ENCODE measurements at regions not wholly inside any gene's neighbourhood (a gene's known extent, or its start where the extent isn't known, plus 50 kb on each side); places are given as distances from the start of the nearest gene placed in this dataset.

DNA sequence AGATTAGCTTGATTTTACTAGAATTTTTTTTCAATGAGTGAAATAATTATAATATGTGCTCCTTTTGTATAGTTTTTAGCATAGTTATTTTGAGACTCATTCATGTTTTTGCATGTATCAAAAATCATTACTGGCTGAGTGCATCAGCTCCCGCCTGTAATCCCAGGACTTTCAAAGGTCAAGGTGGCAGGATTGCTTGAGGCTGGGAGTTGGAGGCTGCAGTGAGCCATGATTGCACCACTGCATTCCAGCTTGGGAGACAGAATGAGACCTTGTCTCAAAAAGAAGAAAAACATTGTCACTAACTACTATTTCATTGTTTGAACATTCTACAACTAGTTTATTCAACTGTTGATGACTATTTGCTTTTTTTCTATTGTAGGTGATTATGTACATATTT lies 802.7 kb downstream of the SLC16A7 start:
- no peak for TF ChIP-seq SMC3 (conservative IDR thresholded peaks at IDR 0.05; ENCODE audit: poor library complexity)
- TF ChIP-seq, protein P1, sequence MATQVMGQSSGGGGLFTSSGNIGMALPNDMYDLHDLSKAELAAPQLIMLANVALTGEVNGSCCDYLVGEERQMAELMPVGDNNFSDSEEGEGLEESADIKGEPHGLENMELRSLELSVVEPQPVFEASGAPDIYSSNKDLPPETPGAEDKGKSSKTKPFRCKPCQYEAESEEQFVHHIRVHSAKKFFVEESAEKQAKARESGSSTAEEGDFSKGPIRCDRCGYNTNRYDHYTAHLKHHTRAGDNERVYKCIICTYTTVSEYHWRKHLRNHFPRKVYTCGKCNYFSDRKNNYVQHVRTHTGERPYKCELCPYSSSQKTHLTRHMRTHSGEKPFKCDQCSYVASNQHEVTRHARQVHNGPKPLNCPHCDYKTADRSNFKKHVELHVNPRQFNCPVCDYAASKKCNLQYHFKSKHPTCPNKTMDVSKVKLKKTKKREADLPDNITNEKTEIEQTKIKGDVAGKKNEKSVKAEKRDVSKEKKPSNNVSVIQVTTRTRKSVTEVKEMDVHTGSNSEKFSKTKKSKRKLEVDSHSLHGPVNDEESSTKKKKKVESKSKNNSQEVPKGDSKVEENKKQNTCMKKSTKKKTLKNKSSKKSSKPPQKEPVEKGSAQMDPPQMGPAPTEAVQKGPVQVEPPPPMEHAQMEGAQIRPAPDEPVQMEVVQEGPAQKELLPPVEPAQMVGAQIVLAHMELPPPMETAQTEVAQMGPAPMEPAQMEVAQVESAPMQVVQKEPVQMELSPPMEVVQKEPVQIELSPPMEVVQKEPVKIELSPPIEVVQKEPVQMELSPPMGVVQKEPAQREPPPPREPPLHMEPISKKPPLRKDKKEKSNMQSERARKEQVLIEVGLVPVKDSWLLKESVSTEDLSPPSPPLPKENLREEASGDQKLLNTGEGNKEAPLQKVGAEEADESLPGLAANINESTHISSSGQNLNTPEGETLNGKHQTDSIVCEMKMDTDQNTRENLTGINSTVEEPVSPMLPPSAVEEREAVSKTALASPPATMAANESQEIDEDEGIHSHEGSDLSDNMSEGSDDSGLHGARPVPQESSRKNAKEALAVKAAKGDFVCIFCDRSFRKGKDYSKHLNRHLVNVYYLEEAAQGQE (IDR thresholded peaks at IDR 0.05; ENCODE audit: borderline replicate concordance) = no peak
- TF ChIP-seq EP300 (conservative IDR thresholded peaks at IDR 0.05; ENCODE audit: poor library complexity, severe bottlenecking) = no peak
- TF ChIP-seq TAF1 (IDR thresholded peaks at IDR 0.05; ENCODE audit: low read depth) = no peak
- TF ChIP-seq RAD21 (conservative IDR thresholded peaks at IDR 0.05) = no peak
- TF ChIP-seq POLR2AphosphoS5 (IDR thresholded peaks at IDR 0.05) = no peak
- TF ChIP-seq, protein P2, sequence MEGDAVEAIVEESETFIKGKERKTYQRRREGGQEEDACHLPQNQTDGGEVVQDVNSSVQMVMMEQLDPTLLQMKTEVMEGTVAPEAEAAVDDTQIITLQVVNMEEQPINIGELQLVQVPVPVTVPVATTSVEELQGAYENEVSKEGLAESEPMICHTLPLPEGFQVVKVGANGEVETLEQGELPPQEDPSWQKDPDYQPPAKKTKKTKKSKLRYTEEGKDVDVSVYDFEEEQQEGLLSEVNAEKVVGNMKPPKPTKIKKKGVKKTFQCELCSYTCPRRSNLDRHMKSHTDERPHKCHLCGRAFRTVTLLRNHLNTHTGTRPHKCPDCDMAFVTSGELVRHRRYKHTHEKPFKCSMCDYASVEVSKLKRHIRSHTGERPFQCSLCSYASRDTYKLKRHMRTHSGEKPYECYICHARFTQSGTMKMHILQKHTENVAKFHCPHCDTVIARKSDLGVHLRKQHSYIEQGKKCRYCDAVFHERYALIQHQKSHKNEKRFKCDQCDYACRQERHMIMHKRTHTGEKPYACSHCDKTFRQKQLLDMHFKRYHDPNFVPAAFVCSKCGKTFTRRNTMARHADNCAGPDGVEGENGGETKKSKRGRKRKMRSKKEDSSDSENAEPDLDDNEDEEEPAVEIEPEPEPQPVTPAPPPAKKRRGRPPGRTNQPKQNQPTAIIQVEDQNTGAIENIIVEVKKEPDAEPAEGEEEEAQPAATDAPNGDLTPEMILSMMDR (IDR thresholded peaks at IDR 0.05; ENCODE audit: poor library complexity, severe bottlenecking) = no peak
- TF ChIP-seq EZH2 (IDR thresholded peaks at IDR 0.05; ENCODE audit: borderline replicate concordance, insufficient read depth, low read length, poor library complexity, severe bottlenecking) = no peak
- no peak for TF ChIP-seq MXI1 (conservative IDR thresholded peaks at IDR 0.05; ENCODE audit: poor library complexity, severe bottlenecking)
- no peaks in the 10 kb centered on the region for H3K27me3 ChIP-seq (ENCODE audit: insufficient read depth, low read depth, low read length)
- H3K27ac ChIP-seq (ENCODE audit: low read length) = no peak overlapping the region
- H2AFZ ChIP-seq (ENCODE audit: low read depth, low read length) = no peak overlapping the region
- no peaks in the 10 kb centered on the region for H3K9me3 ChIP-seq (ENCODE audit: low read length)
- H3K4me3 ChIP-seq (ENCODE audit: low read length) = no peak overlapping the region
- no peaks in the 10 kb centered on the region for H3K36me3 ChIP-seq (ENCODE audit: insufficient read depth, low read length)
- no peaks in the 10 kb centered on the region for H3K9me2 ChIP-seq (ENCODE audit: insufficient read depth, low read length)
- no peak overlapping the region for H3K4me2 ChIP-seq (ENCODE audit: low read length)
- H3K79me2 ChIP-seq (replicated peaks; ENCODE audit: insufficient read depth, low read length) = no peaks in the 10 kb centered on the region
- H3K9ac ChIP-seq (ENCODE audit: low read length) = no peak overlapping the region
- no peaks in the 10 kb centered on the region for H4K20me1 ChIP-seq (ENCODE audit: insufficient read depth)
- H3F3A ChIP-seq (ENCODE audit: insufficient read depth, low read length, poor library complexity, severe bottlenecking) = no peaks in the 10 kb centered on the region

DNA sequence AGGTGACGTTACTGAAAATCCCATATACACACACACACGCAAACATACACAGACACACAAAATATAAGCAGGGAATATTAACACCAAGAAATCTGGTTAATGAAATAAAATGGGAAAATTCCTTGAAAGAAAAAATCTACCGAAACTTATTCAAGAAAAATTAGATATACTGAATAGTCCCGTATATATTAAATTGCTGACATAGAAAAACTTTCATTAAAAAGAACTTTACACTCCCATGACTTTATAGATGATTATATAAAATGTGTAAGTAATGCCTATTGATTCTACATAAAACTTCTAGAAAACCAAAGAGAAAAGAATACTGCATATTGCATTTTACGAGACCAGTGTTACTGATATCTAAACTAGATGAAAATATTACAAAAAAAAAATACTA lies 803.2 kb downstream of the SLC16A7 start:
- H2AFZ ChIP-seq (ENCODE audit: low read depth, low read length) = no peak overlapping the region
- H3K9ac ChIP-seq (ENCODE audit: low read length) = no peak overlapping the region
- no peaks in the 10 kb centered on the region for H3K36me3 ChIP-seq (ENCODE audit: insufficient read depth, low read length)
- H3K27ac ChIP-seq (ENCODE audit: low read length) = no peak overlapping the region
- H4K20me1 ChIP-seq (ENCODE audit: insufficient read depth) = no peaks in the 10 kb centered on the region
- no peak overlapping the region for H3K4me2 ChIP-seq (ENCODE audit: low read length)
- H3K9me3 ChIP-seq (ENCODE audit: low read length) = no peaks in the 10 kb centered on the region
- H3K27me3 ChIP-seq (ENCODE audit: insufficient read depth, low read depth, low read length) = no peaks in the 10 kb centered on the region
- no peaks in the 10 kb centered on the region for H3K9me2 ChIP-seq (ENCODE audit: insufficient read depth, low read length)
- TF ChIP-seq SMC3 (conservative IDR thresholded peaks at IDR 0.05; ENCODE audit: poor library complexity) (no peak), EZH2 (IDR thresholded peaks at IDR 0.05; ENCODE audit: borderline replicate concordance, insufficient read depth, low read length, poor library complexity, severe bottlenecking) (no peak), POLR2AphosphoS5 (IDR thresholded peaks at IDR 0.05) (no peak), EP300 (conservative IDR thresholded peaks at IDR 0.05; ENCODE audit: poor library complexity, severe bottlenecking) (no peak), RAD21 (conservative IDR thresholded peaks at IDR 0.05) (no peak), MXI1 (conservative IDR thresholded peaks at IDR 0.05; ENCODE audit: poor library complexity, severe bottlenecking) (no peak), TAF1 (IDR thresholded peaks at IDR 0.05; ENCODE audit: low read depth) (no peak)
- TF ChIP-seq, protein P2 (IDR thresholded peaks at IDR 0.05; ENCODE audit: poor library complexity, severe bottlenecking) = no peak
- TF ChIP-seq, protein P1 (IDR thresholded peaks at IDR 0.05; ENCODE audit: borderline replicate concordance) = no peak
- no peaks in the 10 kb centered on the region for H3F3A ChIP-seq (ENCODE audit: insufficient read depth, low read length, poor library complexity, severe bottlenecking)
- no peak overlapping the region for H3K4me3 ChIP-seq (ENCODE audit: low read length)
- H3K79me2 ChIP-seq (replicated peaks; ENCODE audit: insufficient read depth, low read length) = no peaks in the 10 kb centered on the region

Measured in neural cell (in vitro differentiated cells).